Stimulated activated CD4-positive, alpha-beta T cell treated with anti-CD3 and anti-CD28 coated beads, Interleukin-12 subunit alpha, Interleukin-12 subunit beta, amount 100 ng/mL, for 24 hours (primary cell): ENCODE measurements at regions not wholly inside any gene's neighbourhood (a gene's known extent, or its start where the extent isn't known, plus 50 kb on each side); places are given as distances from the start of the nearest gene placed in this dataset.

ENCODE experiments used
- DNase-seq, 2 experiments: peaks; one replicate each; pipeline ENCODE4 v3.0.0-alpha.2; 2020; ENCODE audit warnings: low read depth in 2 of 2

- DNase-seq, result no peak
Measured at GRCh38 chr14:95466506-95466905, 49.9 kb downstream of the SYNE3 start.

GRCh38 chr14:95465936-95466335 is 50.5 kb downstream of the SYNE3 start:
- DNase-seq, result no peak

- DNase-seq, result no peak
Measured at GRCh38 chr14:95465358-95465757, 51.1 kb downstream of the SYNE3 start.

DNA sequence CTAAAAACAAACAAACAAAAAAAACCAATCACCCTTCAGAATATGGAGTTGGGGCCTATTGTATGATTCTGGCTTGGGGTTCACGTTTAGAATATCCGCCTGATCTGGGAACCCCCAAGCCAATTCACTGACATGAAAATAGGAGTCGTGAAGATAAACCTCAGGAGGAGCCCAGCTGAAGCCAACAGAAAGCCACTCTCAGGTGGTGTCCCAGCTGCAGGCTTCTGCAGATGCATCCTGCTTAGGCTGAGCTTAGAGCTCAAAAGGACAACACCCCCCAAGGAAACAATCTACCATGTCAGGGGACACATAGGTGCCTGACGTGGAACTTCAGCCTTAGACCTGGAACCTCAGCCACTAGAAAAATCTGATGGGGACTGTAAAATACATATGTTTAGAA is 51.9 kb downstream of the SYNE3 start:
- no peak for DNase-seq

- no peak for DNase-seq
Measured at GRCh38 chr14:95464103-95464502, 52.3 kb downstream of the SYNE3 start.

DNA sequence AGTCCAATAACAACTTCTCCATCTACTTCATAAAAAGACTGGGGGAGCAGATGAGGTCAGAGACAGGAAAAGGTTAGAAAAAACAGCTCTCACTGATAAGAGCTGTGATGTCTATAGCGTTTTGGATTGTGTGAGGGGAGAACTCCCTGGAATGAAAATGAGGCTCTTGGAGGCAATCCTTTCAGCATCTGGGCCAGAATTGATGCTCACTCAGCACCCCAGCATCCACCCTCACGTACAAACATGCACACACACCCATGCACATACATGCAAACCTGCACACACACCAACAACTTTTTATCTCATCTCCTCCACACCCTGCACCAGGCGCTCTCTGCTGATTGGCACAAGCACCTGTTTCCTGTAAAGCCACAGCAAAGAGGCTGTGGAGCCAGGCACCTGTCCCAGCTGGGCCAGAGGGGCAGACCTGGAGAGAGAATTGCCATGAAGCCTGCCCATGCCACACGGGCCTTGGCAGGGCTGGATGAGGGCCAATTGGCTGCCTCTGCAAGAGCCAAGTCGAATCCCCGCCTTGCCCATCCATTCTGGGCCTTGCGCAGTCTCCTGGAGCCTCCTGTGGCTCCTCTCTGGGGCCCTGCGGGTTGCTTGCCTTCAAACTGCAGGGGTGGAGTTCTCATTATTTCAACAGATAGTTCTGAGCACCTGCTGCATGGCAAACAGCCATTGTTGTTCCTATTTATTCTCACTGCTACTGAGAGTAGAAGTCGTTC is 53.1 kb downstream of the SYNE3 start:
- DNase-seq, result no peak

- no peak for DNase-seq
Measured at GRCh38 chr14:95462491-95462890, 54.0 kb downstream of the SYNE3 start.

DNA sequence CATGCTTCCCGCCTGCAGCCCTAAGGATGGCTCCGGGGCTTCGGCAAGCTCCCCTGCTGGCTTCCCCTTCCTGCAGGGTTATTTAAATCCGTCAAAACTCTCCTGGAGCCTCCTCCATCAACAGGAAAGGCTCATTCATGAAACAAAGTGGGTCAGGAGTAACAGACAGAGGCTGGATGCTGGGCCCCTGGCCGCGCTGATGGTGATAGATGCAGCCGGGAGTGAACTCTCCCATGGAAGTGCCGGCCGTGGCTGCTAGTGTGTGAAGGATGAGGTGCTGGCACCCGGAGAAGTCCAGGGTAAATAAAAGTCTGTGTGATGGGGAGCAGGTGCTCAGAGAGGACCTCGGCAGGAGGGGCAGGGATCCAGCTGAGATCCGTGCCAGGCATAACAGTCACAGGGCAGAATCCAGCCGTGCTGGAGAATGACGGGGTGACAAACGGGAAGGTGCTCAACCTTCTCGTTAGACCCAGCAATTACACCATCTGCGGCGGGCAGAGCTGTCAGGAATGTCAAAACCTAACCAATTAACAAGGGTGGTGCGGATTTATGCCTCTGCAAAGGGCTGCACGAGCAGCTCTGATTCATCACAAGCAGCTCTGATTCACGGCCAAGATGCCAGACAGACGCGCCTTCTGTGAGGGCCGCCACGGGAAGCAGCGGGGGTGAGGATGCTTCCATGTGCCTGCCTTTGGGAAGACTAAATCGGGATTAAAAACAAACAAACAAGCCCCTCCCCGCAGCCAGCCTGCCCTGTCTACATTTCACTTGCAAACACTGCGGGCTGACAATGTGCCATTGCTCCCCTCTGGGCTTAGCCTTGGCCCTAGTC is 55.6 kb downstream of the SYNE3 start:
- DNase-seq, result no peak

- DNase-seq, result no peak
Measured at GRCh38 chr14:95458906-95459305, 57.5 kb downstream of the SYNE3 start.

DNA sequence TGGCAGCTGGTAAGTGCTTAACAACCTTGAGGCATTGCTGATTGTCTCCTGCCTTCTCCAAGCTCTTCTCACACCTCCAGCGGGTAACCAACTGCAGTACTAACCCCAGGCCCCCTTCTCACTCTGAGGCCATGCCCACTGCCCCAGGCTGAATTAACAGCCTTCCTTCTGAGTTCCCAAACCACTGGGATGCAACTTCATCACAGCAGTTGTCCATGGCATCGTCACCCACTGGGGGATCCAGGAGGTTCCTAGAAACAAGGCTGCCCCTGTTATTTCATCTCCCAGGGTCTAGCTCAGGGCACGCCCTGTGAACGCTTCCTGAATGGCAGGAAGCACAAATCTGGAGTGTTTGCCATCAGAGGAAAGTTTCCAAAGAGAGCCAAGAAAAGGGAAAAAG is 58.0 kb downstream of the SYNE3 start:
- no peak for DNase-seq

DNA sequence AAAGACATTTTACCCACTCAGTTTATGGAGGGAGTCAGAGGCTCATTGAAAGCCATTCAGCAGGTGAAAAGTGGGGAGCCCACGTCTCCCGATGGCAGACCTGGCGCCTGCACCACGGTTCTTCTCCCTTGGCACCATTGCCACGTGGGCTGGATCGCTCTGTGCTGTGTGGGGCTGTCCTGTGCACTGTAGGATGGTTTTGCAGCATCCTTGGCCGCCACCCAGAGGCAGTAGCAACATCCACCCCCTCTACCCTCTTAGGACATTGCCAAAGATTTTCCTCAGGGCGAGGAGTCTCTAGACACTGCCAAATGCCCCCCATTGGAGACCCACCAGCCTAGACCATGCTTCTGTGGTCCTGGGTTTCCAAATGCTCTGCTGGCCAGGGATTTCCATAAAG is 60.2 kb downstream of the SYNE3 start:
- no peak for DNase-seq

GRCh38 chr14:95455246-95455645 is 61.2 kb downstream of the SYNE3 start:
- no peak for DNase-seq

DNA sequence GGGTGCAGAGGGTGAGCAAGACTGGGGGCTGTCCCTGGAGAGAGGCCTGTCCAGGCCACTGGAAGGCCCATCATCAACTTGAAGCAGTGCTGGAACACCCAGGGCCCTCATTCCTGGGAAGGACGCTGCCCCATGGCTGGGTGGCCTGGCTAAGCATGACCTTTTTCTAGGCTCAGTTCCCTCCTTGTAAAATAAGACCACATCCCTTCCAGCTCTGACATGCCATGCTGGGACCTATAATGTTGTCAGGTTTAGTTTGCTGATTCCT is 62.8 kb downstream of the SYNE3 start:
- no peak for DNase-seq

GRCh38 chr14:95452893-95453712 is 63.3 kb downstream of the SYNE3 start:
- DNase-seq, result no peak

DNA sequence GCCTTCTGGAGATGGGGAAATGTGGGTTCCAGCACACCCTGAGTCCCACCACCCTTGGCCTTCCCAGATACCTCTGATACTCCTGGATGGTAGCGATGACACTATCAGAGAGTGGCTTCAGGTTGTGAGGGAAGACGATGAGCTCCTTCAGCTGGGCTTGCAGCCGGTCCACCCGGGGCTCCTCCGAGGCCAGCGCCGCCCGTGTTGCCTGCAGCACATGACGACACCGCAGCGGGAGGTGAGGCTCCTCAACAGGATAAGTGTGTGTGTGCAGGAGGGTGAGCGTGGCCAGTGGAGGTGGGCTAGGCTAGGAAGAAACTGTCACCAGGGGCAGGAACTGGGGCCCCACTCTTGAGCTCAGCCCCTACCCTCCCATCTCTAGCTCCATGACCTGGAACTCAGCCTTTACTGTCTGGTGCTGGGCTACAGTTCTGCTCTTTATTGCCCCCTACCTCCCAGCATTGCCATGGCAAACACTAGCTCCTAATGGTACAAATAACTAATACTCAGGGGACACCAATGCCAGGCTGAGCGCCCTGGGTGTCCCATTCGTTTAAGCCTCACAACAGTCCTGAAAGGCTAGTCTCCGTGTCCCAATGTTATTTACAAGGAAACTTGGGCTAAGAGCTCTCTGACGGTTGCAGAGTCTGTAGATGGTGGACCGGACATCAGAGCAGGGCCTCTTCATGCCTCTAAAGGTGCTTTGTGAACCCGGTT is 64.1 kb downstream of the SYNE3 start:
- no peak for DNase-seq

DNA sequence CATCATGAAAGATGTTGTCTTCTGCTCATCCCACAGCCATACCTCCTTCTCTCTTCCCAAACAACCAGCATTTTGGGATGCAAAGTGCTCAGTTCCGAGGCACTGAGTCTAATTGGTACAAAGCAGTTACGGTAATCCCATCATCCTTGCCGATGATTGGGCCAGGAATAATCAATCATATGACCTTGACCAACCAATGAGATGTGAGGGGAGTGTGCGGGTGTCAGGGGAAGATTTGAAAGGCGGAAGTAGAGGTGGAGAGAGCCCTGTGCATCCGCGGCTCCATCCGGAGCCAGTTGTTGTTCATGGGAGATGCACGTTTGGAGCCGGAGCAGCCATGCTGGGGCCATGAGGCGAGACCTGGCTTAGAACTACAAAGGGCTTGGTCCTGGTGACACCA is 67.3 kb downstream of the SYNE3 start:
- no peak for DNase-seq

GRCh38 chr14:95446470-95446869 is 70.0 kb downstream of the SYNE3 start:
- no peak for DNase-seq

DNA sequence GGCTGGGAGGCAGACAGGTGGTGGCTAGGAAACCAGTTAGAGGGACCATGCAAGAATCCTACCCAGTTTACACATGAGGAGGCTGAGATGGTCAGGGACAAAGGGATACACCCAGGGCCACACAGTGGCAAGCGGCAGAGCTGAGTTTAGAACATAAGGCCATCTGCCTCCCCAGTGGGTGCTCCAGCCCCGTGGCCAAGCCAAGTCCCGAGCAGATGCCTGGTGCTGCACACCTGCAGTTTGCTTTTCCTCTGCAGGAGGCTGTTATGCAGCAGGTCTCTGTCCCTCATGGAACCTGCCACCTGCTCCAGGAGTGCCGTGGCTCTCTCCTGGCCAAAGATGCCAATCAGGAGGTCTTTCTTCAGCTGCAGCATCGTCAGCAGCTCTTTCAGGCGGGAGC is 70.8 kb downstream of the SYNE3 start:
- no peak for DNase-seq

DNA sequence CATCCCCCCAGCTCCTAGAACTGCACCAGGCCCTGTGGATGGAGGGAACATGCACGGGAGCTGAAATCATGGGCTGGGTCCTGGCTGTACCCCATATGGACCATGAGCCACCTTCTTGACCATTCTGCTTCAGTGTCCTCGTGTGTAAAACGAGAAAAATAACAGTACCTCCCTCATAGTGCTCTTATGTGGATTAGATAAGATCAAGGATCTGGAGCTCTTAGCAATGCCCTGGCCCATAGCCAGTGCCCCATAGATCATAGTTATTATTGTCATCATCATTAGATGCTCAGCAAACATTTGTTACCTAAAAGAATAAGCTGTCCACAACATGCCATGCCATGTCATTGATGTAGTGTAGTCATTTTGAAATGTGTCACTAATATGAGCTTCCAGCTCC is 71.3 kb downstream of the SYNE3 start:
- no peak for DNase-seq

DNA sequence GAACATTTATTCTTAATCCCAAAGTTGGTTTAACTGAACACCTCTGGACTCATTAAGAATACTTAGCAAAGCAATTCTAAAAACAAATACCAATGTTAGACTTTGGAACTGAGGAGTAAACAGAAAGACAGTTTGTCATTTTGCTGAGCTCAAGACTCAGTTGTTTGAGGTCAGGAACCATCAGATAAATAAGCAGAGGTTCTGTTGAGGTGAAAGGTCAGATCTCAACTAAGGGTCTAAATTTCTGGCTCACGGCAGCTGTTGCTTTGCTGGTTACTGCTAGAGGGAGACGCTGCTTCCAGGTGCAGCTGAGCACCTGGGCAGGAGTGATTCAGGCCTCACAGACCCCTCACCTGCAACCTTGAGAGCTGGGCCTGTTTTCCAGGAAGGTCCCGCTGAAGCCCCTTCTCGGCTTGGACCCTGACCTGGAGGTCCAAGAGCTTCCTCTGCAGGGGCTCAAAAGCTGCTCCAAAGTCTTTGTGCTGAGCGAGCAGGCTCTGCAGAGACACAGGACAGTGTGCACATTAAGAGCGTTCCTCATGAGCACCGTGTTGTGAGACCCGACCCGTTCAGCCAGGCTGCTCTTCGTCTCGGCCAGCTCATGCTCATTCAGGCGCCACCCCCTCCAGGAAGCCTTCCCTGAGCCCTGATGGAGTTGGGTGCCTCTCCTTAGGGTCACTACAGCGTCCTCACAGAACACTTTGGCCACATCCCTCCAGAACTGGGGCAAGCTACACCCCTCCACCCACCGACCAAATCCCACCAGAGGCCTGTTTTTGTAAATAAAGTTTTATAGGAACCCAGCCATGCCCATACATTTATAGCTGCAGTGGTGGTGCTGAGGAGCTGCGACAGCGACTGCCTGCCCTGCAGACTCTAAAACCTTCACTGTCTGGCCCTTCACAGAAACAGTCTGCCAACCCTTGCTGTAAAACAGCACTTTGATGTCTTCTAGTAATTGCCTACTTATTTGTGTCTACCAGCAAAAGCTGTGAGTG is 72.0 kb downstream of the SYNE3 start:
- DNase-seq, result no peak

- peak; percentile 61 to 73 for DNase-seq
Measured at GRCh38 chr14:95442633-95443021, 73.8 kb downstream of the SYNE3 start.
